ENCODE measurements at regions not wholly inside any gene's neighbourhood (a gene's known extent, or its start where the extent isn't known, plus 50 kb on each side); places are given as distances from the start of the nearest gene placed in this dataset.
"Not testable (repeated sequence)": the region's sequence is repeated elsewhere in the genome, so short reads cannot be mapped to it uniquely, and the experiment has no call there.

GRCh38 chr18:22813648-22814328 is 119.3 kb upstream of the RBBP8 start:
- peak; percentile 67 to 69 for DNase-seq (ENCODE audit: low read depth in 2 of 2)

- DNase-seq (ENCODE audit: low read depth in 2 of 2): peak; percentile 22 to 36
These were observed 118.8 kb upstream of the RBBP8 start for GRCh38 chr18:22814329-22814703.

DNA sequence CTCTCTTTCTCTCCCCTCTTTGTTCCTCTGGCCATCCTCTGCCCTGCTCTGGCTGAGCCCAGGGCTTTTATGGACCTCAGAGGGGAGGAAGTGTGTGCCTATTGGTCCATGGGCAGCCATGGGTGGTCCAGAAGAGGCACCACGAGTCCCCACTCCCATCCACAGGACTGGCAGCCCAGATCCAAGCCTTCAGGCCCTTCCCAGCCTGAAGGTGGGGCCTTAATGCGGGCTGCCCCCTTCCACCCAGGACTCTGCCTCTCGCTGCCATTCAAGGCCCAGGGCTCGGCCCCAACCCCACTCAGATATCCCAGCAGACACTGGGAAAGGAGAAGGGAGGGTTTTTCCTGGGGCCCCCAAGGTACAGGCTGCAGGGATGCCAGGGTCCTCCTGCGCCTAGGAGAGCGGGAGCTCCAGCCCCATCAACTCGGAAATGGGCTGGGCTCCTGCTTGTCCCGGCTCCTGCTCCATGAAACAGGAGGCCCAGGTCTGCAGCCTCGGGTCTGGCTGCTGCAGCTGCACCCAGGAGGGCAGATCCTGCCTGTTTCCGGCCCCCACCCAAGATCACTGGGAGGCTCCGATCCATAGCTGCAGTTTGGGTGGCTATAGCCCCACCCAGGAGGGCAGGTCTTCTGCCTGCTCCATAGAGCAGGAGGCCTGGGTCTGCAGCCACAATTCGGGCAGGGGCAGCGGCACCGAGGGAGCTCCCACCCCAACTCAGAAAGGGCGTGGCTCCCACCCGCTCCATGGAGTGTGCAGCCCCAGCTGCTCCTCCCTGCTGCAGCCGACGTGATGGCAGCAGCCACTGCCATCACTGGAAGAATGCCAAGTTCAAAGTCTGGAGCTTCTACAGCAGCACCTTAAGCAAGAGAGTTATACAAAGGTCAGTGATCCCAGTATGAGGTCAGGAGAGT is 116.6 kb upstream of the RBBP8 start:
- DNase-seq (ENCODE audit: low read depth in 2 of 2): no peak

DNA sequence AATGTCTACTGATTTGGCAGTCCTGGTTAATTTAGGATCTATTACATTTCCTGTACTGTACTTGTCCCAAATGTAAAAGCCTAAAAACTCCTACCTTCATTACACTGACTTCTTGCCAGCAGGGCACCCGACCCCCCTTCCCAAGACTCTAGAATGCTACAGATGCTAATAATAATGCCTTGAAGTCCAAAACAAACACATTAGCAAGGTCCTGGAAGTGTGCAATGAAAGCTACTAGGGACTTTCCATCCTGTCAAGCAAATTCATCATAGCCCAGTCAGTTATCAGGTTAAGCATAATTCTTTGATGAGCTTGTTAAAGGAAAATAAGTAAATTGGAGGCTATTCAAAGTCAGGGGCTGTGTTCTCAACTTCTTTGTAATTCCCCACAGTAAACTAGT is 115.3 kb upstream of the RBBP8 start:
- peak in 1 of 2 donors; percentile 56 for DNase-seq (ENCODE audit: low read depth in 2 of 2)

DNA sequence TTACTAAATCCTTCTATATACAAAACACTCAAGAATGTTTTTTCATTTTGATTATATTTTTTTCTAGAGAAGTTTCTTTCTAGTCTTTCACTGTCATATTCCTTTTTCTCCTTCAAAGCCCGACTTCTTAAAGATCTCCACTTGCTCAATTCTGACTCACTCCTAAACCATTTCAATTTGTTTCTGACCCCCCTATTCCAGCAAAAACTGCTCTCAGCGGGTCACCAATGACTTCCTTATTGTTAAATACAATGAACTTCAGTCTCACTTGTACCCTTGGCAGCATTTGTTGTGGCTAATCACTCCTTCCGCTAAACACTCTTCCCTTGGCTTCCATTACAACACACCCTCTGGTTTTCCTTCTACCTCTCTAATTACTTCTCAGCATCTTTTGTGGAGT is 111.1 kb upstream of the RBBP8 start:
- peak in 1 of 2 donors; percentile 59 for DNase-seq (ENCODE audit: low read depth in 2 of 2)

- no peak for DNase-seq (ENCODE audit: low read depth in 2 of 2)
These were observed 110.2 kb upstream of the RBBP8 start for GRCh38 chr18:22822841-22823508.

DNA sequence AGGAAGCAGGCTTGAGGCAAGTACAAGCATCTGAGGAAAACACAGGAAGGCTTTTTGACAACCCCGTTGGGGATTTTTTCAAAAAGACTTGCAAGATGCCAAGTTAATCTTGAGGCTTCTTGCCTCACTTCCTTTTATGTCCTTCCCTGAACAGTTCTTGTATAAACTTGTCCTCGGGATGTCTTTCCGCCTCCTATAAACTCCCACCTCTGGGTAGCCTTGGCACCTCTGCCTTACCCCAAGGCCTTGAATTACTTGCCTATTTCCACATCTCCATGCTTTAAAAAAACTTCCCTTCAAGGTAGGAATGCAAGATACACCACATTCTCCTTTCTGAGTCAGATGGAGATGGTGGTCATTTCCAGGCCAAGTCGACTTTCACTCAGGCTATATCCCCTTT is 106.4 kb upstream of the RBBP8 start:
- no peak for DNase-seq (ENCODE audit: low read depth in 2 of 2)

GRCh38 chr18:22827216-22827615 is 105.9 kb upstream of the RBBP8 start:
- DNase-seq (ENCODE audit: low read depth in 2 of 2): no peak

DNA sequence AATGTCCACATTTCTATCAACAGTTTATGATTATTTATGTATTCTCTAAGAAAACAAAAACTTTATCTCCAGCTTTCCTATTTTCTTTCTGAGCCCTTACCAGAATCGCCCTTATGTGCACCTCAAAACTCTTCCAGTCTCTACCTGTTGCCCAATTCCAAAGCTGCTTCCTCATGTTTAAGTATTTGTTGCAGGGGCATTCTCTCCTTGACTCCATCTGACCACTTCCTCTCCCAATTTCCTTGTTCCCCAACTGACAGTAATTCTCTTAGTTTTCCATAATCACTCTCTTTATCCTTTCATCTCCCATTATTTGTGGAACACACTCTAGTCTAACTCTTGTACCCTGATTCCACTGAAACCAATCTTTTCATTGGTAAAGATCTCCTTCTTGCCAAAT is 105.4 kb upstream of the RBBP8 start:
- no peak for DNase-seq (ENCODE audit: low read depth in 2 of 2)

DNA sequence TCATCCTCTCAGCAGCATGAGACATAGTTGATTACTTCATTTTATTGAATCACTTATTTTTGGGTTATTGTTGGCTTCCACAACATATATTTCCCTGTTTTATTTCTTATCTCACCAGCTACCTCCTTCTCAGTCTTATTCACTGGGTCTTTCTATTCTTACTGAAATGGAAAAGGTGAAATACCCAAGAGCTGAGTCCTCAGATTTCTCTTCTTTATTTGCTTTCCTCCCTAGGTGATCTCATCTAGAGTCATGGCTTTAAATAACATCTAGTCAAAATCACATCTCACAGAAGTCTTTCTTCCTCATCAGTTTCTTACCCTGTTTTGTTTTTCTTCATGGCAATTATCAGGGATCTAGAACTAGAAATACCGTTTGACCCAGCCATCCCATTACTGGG is 105.0 kb upstream of the RBBP8 start:
- no peak for DNase-seq (ENCODE audit: low read depth in 2 of 2)

GRCh38 chr18:22828583-22828982 is 104.5 kb upstream of the RBBP8 start:
- not testable (repeated sequence) for DNase-seq (ENCODE audit: low read depth in 2 of 2)

DNA sequence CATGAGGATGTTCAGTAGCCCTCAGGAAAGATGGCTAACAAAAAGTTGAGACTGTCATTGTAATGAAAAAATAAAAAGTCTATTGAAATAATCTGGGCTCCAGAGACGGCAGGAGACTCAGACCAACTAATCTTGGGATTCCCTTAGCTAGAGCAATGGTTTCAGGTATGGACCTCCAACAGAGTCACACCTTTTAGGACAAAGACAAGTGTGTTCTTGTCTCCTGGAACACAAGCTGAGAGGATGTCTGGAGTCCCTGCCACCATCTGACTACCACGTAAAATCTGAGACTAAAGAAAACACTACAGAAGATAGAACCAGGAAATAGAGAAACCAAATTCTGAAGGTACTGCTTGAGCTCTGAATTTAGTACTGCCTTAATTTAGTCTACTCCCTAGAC is 103.3 kb upstream of the RBBP8 start:
- DNase-seq (ENCODE audit: low read depth in 2 of 2): no peak

GRCh38 chr18:22830511-22830910 is 102.6 kb upstream of the RBBP8 start:
- DNase-seq (ENCODE audit: low read depth in 2 of 2): no peak

DNA sequence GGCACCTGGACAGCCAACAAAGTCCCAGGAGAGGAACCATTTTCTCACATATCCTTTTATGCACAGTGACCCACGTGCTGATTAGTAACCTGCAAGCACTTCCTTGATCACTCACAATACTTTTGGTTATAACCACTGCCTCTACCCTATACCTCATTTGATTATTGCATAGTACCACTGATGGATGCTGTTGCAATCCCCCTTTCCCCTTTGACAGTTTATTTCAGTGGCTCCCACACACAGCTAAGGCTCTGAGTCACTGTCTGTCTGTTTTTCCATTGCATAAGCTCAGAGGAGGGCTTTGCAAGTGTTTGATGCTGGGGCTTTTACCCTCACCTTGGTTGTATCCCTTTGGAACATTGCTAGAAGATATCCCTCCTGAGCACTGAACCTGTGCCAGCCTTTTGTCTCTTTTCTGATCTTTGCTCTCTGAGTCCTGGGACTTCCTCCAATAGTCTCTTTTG is 101.7 kb upstream of the RBBP8 start:
- DNase-seq (ENCODE audit: low read depth in 2 of 2): peak in 1 of 2 donors; percentile 9

- no peak for DNase-seq (ENCODE audit: low read depth in 2 of 2)
These were observed 96.2 kb upstream of the RBBP8 start for GRCh38 chr18:22836932-22837331.

- DNase-seq (ENCODE audit: low read depth in 2 of 2): no peak
These were observed 94.9 kb upstream of the RBBP8 start for GRCh38 chr18:22838221-22838620.

DNA sequence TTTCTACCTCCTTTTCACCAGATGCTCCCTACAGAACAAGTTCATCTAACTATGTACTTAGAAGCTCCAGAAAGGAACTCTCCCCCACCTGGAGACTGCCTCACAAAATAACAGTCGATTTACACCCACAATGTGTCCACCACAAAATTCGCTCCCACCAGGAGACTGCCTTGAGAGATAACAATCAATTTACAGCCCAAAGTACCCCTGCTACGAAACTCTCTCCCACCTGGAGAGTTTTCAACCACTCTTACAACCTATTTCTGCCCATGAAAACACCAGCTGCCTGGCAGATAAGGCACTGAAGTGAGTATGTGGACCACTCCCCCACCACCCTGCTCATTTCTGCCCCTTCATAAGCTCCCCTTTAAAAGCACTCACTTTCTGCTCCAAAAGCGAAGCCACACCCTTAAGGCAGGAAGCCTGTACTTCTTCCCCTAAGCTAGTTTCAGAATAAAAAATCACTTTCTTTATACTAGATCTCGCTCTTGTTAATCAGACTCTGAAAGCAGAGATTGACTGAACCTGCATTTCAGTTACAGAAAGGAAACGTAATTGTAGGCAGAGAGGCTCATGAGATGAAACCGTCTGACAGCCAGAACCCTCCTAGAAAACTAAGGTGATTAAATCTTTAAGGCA is 94.4 kb upstream of the RBBP8 start:
- no peak for DNase-seq (ENCODE audit: low read depth in 2 of 2)

- DNase-seq (ENCODE audit: low read depth in 2 of 2): no peak
These were observed 93.7 kb upstream of the RBBP8 start for GRCh38 chr18:22839340-22839821.

DNA sequence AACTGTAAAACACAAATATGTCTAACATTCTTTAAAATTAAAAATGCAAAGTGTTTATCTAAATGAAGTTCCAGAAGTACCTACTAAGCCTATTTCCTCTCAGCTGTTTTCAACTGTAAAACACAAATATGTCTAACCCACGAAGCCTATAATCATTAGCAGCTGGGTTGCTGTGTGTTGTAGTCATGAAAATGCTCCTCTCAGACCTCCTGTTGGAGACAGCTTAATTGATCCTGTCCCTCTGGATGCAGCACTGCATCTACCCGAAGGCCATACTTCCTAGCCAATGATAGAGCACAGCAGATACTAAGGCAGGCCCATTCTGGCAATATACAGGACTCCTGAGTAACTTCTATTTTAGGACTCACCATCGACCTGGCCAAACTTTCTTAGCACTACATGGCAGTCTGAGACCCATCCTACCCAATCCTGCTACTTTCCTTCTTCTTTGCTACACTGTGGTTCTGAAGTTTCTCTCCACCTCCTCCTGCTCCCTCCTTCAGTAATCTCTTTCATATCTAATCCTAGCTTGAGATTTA is 92.5 kb upstream of the RBBP8 start:
- no peak for DNase-seq (ENCODE audit: low read depth in 2 of 2)

- DNase-seq (ENCODE audit: low read depth in 2 of 2): no peak
These were observed 91.3 kb upstream of the RBBP8 start for GRCh38 chr18:22841840-22842239.

GRCh38 chr18:22844190-22844589 is 88.9 kb upstream of the RBBP8 start:
- DNase-seq (ENCODE audit: low read depth in 2 of 2): no peak
